GM19455 (cell line): ENCODE measurements at regions not wholly inside any gene's neighbourhood (a gene's known extent, or its start where the extent isn't known, plus 50 kb on each side); places are given as distances from the start of the nearest gene placed in this dataset.
"Not testable (repeated sequence)": the region's sequence is repeated elsewhere in the genome, so short reads cannot be mapped to it uniquely, and the experiment has no call there.

Experiments used
- ATAC-seq: cut with Tn5 transposase; IDR thresholded peaks from one replicate; pipeline ENCODE4 v1.9.1; 2021; ENCODE audit not compliant: unreplicated experiment

DNA sequence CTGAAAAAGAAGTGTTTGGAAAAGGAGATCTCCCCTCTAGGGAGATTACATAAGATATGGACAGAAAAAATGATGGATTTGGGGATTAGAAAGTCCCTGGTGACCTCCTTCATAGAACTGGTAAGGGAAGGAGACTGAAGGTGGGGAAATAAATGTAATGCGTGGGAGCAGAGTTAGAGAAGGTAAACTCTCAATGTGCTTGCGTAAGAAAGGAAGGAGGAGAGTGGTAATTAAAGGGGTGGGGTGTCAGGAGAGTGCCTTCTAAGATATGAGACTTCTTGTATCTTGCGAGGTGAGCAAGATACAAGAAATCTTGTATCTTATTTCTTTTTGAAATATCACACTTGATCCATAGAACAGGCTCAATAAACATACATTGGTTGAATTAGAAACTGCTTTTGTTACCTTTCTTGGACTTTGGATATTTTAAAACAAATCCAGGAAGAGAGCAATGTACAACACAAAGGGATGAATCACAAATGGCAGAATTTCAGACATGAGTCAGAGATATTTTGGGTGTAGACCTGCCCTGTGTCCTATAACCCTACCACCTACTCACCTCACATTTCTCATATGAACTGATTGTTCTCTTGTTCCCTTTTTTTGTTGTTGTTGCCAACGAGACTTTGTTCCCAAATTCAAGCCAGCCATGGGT is 342.4 kb downstream of the INSIG2 start:
- no peak for ATAC-seq

- no peak for ATAC-seq
Observed at GRCh38 chr2:118425191-118425590, 336.9 kb downstream of the INSIG2 start.

GRCh38 chr2:118423776-118424175 is 335.5 kb downstream of the INSIG2 start:
- ATAC-seq = no peak

DNA sequence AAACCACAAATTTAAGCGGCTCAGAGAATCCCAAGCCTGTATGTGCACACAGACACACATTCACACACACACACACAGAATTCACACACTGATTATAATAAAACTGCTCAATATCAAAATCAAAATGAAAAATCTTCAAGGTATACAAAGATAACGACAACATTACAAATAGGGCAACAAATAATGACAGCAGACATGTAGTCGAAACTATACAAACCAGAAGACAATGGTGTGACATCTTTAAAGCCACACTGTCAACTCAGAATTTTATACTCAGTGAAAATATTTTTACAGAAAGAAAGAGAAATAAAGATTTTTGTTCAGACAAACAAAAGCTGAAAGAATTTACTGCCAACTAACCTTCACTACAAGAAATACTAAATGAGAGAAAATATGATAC is 333.4 kb downstream of the INSIG2 start:
- ATAC-seq = no peak

DNA sequence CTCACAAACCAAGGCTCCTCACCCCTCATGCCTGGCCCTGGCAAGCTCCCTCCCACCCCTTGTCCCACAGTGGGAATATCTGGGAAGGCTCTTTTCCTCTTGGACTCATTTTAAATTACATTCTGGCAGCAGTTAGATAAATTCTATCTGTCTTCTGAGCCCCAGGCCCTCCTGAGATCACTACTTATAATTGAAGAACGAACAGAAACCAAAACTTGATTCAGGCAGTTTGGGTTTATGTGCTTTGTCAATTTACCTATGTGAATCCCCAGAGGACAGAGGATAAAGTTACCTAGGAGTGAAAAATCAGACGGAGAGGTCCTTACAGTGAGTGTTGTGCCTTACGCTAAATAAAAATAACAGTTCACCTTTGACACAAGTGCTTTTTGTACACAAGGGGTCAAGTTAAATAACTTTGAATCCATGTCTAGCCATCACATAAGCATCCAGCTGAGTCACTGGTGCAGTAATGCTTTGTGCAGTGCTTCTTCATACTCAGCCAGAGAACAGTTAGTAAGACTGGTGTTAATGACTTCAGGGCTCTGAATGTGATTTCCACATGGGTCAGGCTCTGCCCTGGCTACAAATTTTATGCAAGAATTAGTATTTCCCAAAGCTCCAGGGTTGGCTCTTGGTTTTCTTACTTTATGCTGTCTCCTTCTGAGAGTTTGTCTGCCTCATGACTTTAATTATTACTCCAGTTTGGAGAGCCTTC is 329.3 kb downstream of the INSIG2 start:
- no peak for ATAC-seq

DNA sequence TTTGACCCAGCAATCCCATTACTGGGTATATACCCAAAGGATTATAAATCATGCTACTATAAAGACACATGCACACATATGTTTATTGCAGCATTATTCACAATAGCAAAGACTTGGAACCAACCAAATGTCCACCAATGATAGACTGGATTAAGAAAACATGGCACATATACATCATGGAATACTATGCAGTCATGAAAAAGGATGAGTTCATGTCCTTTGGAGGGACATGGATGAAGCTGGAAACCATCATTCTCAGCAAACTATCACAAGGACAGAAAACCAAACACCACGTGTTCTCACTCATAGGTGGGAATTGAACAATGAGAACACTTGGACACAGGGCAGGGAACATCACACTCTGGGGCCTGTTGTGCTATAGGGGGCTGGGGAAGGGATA is 326.9 kb downstream of the INSIG2 start:
- ATAC-seq = not testable (repeated sequence)

GRCh38 chr2:118403658-118404451 is 315.6 kb downstream of the INSIG2 start:
- no peak for ATAC-seq

GRCh38 chr2:118388771-118389170 is 300.5 kb downstream of the INSIG2 start:
- no peak for ATAC-seq

GRCh38 chr2:118387509-118387908 is 299.2 kb downstream of the INSIG2 start:
- no peak for ATAC-seq

- ATAC-seq = no peak
Observed at GRCh38 chr2:118386641-118387302, 298.5 kb downstream of the INSIG2 start.

GRCh38 chr2:118380915-118381653 is 292.8 kb downstream of the INSIG2 start:
- no peak for ATAC-seq

DNA sequence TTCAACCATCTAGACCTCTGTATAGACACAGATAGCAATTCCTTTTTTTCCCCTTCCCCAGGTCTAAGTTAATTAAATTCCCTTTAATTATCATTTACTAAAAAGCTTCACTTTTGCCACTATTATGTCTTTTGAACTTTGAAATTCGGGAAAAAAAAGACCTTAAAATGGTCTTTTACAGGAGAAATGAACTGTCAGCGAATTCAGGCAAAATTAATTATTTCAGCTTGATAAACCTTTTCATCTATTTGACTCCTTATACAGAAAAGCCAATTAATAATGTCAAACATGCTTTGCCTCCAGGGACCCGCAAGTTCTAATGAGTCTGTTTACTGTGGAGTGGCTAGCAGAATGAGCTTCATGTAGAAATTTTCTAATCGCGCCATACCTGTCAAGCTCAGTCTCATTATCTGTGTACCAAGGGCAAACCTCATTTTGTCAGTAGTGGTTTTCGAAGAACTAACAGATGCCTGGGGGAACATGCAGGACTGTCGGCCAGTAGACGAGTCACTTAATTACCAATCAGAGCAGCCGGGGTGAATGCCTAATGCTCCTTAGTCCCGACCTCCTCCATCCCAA is 287.7 kb downstream of the INSIG2 start:
- no peak for ATAC-seq

DNA sequence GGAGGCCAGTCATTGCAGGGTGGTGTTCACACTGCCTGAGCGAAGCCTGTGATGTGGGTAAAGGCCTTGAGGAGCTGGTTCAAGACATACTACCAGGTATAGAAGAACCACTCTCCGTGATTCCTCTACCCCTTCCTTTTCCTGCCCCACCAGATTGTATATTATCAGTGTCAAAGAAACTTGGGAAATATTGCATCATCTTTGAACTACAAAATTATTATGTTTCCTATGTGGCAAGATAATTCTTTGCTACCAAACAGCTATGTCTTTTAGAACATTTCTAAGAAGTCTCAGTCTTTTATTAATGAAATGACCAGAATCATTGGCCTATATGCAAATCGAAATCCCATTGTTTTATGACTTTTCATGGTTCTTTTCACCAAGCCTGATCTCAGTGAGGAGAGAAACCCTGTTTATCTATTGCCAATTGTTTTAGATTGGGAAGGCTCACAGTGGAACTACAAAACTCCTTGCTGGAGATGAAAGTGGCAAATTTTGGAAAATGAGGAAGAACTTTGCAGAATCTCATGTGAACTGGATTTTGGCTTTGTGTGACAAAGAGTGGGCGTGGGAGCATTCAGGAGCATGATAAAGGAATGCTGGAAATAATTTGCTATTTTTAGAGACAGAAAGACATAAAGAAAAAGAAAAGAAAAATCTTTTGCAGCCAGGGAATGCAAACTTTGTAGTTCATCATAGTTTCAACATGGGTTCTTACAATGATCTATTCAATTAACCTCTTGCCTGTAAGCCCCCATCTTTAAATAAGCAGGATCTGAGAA is 286.9 kb downstream of the INSIG2 start:
- no peak for ATAC-seq

- ATAC-seq = no peak
Observed at GRCh38 chr2:118372886-118373830, 284.9 kb downstream of the INSIG2 start.

DNA sequence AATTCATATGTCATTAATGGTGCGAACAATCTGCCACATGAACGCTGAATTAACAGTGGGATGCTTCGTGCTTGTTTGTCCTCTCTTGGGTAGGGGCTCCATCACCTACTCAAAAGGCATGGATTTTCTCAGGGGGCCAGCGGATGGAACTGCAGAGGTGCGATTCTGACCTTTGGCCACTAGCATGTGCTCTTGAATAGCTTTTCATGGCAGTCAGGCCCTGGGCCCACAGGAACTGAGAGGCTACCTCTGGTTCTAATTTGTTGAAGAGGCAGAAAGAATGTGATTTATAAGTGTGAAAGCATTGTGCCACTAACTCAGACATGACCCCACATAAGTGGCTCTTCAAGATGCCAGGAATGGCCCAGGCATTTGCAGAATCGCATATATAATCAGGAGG is 283.2 kb downstream of the INSIG2 start:
- no peak for ATAC-seq

DNA sequence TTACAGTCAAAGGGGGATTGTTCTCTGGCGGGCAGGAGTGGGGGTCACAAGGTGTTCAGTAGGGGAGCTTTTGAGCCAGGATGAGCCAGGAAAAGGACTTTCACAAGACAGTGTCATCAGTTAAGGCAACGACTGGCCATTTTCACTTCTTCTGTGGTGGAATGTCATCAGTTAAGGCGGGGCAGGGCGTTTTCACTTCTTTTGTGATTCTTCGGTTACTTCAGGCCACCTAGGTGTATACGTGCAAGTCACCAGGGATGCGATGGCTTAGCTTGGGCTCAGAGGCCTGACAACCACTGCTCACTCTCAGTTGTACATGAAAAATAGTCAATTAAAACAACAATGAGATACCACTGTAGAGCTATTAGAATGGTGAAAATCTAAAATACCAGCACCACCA is 281.2 kb downstream of the INSIG2 start:
- not testable (repeated sequence) for ATAC-seq

DNA sequence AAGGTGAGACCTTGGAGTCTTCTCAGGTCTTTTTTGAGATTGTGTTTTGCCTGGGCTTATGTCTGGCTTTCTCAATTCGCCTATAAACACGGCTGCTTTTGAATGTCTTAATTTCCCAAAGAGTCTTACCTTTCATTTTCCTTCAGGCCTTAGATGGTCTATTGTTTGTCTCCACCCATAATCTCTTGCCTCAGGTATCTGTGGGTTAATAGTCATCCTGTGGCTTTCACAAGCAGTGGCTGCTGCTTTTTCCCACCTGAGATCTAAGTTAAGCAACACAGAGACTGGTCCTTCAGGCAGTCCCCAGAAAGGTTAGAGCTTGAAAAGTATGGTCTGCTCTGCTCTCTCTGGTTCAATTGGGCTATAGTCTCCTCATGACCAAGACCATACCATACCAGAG is 275.3 kb downstream of the INSIG2 start:
- no peak for ATAC-seq

DNA sequence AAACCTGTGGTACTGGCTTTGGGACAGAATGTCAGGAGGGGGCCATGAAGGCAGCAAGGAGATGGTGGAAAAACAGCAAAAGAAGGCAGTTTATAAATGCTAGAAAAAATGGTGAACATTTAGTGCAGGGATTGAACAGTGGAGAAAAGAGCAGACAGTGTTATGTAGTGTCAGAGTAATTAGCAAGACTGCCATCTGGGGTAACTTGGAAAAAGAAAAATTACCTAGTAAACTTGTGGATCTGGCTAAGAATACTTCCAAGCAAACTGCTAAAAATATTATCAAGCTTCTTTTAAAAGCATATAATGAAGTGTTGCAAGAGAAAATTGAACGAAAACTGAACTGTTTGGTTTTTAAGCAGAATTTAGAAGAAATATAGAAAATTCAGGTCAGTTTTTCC is 267.8 kb downstream of the INSIG2 start:
- ATAC-seq = no peak

DNA sequence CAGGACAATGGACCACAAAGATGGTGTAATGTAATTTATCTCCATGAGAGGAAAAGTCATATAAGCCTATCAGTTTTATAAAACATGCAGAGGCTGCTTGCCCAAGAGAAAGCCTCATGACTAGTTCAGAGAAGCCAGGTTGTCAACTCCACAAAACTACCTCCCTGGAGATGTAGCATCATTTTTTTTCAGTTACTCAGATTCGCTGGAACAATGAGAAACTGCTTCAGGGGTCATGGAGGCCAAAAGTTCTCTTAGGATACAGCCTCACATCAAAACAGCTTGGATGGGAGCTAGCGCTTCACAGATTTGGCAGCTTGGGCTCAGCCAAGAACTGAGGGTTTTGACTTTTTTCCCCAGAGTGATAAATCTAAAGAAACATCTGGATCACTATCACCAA is 263.5 kb downstream of the INSIG2 start:
- ATAC-seq = no peak
